IPS DF 4.7 (cell line): ENCODE measurements at regions not wholly inside any gene's neighbourhood (a gene's known extent, or its start where the extent isn't known, plus 50 kb on each side); places are given as distances from the start of the nearest gene placed in this dataset.
"Not testable (repeated sequence)": the region's sequence is repeated elsewhere in the genome, so short reads cannot be mapped to it uniquely, and the experiment has no call there.

Experiments used
- DNase-seq: peaks from one replicate; pipeline ENCODE4 v3.0.0-alpha.2; 2013; ENCODE audit warnings: low spot score; ENCODE audit errors: extremely low read depth

- DNase-seq, result no peak
Measured at GRCh38 chr17:33816036-33816435, 439.0 kb upstream of the CCL2 start.

GRCh38 chr17:33816842-33817617 is 438.1 kb upstream of the CCL2 start:
- DNase-seq, result no peak

GRCh38 chr17:33819539-33819938 is 435.5 kb upstream of the CCL2 start:
- no peak for DNase-seq

GRCh38 chr17:33832262-33832661 is 422.8 kb upstream of the CCL2 start:
- no peak for DNase-seq

- no peak for DNase-seq
Measured at GRCh38 chr17:33837281-33837680, 417.8 kb upstream of the CCL2 start.

- DNase-seq, result no peak
Measured at GRCh38 chr17:33838281-33838680, 416.8 kb upstream of the CCL2 start.

- no peak for DNase-seq
Measured at GRCh38 chr17:33847900-33848299, 407.2 kb upstream of the CCL2 start.

GRCh38 chr17:33848433-33848832 is 406.7 kb upstream of the CCL2 start:
- no peak for DNase-seq

GRCh38 chr17:33854596-33854995 is 400.5 kb upstream of the CCL2 start:
- no peak for DNase-seq

- no peak for DNase-seq
Measured at GRCh38 chr17:33858121-33858520, 397.0 kb upstream of the CCL2 start.

- no peak for DNase-seq
Measured at GRCh38 chr17:33858682-33859081, 396.4 kb upstream of the CCL2 start.

GRCh38 chr17:33862772-33863602 is 392.1 kb upstream of the CCL2 start:
- DNase-seq, result no peak

- no peak for DNase-seq
Measured at GRCh38 chr17:33864758-33865229, 390.3 kb upstream of the CCL2 start.

- DNase-seq, result no peak
Measured at GRCh38 chr17:33868899-33869298, 386.2 kb upstream of the CCL2 start.

- no peak for DNase-seq
Measured at GRCh38 chr17:33870936-33871335, 384.1 kb upstream of the CCL2 start.

- DNase-seq, result no peak
Measured at GRCh38 chr17:33871720-33872540, 383.2 kb upstream of the CCL2 start.

GRCh38 chr17:33873201-33873617 is 381.9 kb upstream of the CCL2 start:
- no peak for DNase-seq

- no peak for DNase-seq
Measured at GRCh38 chr17:33874617-33875060, 380.4 kb upstream of the CCL2 start.

GRCh38 chr17:33875973-33876372 is 379.1 kb upstream of the CCL2 start:
- DNase-seq, result no peak

GRCh38 chr17:33882273-33882672 is 372.8 kb upstream of the CCL2 start:
- DNase-seq, result not testable (repeated sequence)

GRCh38 chr17:33882677-33883076 is 372.4 kb upstream of the CCL2 start:
- DNase-seq, result not testable (repeated sequence)

GRCh38 chr17:33888455-33888854 is 366.6 kb upstream of the CCL2 start:
- DNase-seq, result no peak
